AG09319 (cell line): ENCODE measurements at regions not wholly inside any gene's neighbourhood (a gene's known extent, or its start where the extent isn't known, plus 50 kb on each side); places are given as distances from the start of the nearest gene placed in this dataset.

ENCODE experiments used
- DNase-seq: peaks from one replicate; pipeline ENCODE4 v3.0.0-alpha.2; 2010; ENCODE audit warnings: low read depth; ENCODE audit errors: extremely low read depth
- TF ChIP-seq, protein P1 (sequence below): IDR thresholded peaks from 2 replicates; pipeline ENCODE4 v1.5.1; 2011; ENCODE audit warnings: low read depth, mild to moderate bottlenecking, inconsistent platforms, low read length, moderate library complexity

DNA sequence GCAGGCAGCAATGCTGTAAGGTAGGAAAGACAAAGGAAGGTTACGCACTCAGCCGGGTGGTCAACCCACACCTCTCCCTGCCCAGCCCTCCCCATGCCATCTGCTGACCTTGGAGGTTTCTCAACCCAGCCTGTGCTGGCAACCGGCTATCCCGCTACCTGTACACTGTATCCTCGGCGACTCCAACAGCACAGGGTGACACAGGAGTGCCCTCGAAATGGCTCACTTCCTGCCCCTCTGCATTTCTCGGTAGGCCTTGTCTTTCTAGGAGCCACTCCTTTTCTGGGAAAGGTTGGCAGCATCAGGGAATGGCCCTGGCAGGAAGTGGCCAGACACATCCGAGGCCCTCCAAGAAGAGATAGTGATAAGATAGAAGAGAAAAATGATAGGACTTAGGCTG, 124.0 kb downstream of the PROX1 start:
- no peak for DNase-seq
- TF ChIP-seq, protein P1, sequence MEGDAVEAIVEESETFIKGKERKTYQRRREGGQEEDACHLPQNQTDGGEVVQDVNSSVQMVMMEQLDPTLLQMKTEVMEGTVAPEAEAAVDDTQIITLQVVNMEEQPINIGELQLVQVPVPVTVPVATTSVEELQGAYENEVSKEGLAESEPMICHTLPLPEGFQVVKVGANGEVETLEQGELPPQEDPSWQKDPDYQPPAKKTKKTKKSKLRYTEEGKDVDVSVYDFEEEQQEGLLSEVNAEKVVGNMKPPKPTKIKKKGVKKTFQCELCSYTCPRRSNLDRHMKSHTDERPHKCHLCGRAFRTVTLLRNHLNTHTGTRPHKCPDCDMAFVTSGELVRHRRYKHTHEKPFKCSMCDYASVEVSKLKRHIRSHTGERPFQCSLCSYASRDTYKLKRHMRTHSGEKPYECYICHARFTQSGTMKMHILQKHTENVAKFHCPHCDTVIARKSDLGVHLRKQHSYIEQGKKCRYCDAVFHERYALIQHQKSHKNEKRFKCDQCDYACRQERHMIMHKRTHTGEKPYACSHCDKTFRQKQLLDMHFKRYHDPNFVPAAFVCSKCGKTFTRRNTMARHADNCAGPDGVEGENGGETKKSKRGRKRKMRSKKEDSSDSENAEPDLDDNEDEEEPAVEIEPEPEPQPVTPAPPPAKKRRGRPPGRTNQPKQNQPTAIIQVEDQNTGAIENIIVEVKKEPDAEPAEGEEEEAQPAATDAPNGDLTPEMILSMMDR: no peak

DNA sequence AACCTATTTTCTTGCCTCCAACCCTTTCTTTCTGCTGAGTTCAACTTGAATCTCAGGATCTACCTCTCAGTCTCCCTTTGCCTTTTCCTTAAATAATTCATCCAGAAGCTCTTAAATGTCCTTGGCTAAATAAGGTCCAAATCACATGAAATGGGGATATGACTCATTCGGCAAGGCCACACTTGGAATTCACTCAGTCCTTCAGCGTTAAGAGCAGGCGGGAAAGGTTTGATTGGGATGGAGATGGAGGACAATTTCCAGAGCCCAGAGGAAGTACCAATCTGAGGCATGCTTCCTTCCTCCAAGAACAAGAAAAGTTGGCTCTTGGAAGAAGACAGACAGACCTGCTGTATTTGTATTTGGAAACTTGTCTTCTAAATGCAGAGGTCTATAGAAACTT, 128.5 kb downstream of the PROX1 start:
- DNase-seq: no peak

DNA sequence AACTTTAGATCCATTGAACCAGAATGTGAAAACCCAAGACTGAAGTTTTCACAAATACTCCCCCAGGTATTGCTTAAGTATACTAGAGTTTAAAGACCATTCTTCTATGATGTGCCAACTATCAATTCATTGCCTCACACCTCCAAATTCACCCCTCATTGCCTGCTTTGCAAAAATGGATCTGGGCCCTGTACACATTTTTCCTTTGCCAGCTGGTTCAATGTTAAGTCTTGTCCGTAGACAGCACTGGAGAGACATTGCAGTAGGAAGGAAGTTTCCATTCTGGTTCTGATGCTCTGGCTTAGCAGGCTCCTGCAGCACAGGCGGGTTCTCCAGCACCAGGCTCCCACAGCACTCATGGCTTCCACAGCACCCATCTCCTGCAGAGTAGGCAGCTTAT, 130.0 kb downstream of the PROX1 start:
- no peak for DNase-seq
- TF ChIP-seq, protein P1: no peak

More for the DNA sequence above, 128.5 kb downstream of the PROX1 start:
- TF ChIP-seq, protein P1: no peak

DNA sequence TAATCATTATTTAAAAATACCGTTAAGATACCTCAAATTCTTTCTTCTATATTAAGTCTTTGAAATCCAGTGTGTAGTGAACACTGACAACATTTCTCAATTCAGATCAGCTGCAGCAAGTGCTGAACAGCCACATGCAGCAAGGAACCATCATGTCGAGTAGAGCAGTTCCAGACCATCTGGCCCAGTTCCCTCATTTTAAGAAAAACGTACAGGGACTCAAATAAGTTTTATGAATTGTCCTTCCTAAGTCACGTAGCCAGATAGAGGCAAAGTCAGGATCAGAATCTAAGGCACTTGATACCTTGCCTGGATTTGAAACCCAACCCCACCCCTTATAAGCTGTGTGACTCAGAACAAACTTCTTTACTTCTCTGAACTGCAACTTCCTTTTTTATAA, 132.4 kb downstream of the PROX1 start:
- TF ChIP-seq, protein P1: no peak
- no peak for DNase-seq

DNA sequence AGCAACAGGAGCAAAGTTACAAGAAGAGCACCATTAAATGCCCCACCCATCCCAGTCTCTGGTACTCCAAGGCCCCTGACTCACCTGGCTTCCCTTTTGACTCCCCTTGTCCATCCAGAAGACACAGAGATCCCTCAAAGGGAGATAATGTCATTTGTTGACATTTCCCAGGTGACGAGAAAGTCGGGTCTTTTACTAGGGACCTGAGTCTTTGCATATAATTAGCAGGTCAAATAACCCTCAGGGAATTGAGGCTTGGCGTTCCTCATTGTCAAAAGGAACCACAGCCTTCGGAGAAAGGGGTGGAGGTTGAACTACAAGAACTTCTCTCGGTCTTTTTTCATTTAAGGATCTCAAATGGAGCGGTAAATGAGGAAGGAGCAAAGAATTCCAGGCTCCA, 133.2 kb downstream of the PROX1 start:
- no peak for DNase-seq

DNA sequence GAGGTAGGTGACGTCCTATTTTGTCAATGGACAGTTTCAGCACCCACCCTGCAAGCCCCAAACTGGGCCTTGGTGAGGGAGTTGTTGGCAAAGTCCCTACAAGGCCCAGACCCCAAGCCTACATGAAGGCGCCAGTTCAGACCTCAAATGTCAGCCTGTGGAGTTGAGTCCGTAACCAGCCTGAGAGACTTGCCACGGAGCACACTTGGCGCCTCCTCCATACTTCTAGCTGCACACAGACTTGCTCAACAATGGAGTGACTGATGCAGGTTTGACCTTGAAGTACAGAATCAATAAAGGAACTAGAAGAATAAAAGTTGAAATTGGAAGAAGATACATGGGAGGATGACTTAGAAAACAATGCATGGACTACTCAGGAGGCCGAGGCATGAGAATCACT, 134.3 kb downstream of the PROX1 start:
- TF ChIP-seq, protein P1: no peak
- DNase-seq: no peak

More for the DNA sequence above, 133.2 kb downstream of the PROX1 start:
- TF ChIP-seq, protein P1: no peak

DNA sequence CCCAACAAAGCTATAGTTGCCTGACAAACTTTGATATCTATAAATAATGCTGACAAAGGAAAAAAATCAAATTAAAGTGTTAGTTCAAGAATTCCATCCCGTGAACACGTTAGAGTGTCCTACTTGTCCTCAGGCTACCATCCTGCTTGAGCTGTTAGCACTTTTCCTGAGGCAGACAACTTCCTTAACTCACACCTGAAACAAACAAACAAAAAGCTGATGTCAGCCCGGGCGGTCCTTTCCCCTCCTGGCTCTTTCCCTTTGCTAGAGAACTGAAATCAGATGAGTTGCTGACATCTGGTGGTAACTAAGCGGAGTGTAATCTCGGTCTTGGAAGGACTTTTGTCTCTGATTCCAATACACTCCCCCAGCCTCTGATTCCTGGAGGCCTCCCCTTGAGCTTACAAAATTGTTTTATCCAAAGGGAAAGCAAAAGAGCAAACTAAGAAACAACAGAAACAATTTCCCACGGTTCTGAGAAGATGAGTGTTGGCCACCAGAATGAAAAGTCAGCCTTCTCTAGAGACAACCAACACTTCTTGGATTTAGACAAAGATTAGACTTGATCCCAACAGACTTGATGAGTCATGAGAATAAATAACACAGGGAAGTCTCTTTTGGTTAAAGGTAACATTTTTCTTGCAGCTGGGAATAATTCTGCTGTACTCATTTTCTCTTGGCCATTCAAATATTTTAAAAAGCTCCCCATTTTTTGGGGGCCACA, 135.4 kb downstream of the PROX1 start:
- TF ChIP-seq, protein P1: peak; percentile 39
- DNase-seq: no peak
